ENCODE measurements at regions not wholly inside any gene's neighbourhood (a gene's known extent, or its start where the extent isn't known, plus 50 kb on each side); places are given as distances from the start of the nearest gene placed in this dataset.

DNA sequence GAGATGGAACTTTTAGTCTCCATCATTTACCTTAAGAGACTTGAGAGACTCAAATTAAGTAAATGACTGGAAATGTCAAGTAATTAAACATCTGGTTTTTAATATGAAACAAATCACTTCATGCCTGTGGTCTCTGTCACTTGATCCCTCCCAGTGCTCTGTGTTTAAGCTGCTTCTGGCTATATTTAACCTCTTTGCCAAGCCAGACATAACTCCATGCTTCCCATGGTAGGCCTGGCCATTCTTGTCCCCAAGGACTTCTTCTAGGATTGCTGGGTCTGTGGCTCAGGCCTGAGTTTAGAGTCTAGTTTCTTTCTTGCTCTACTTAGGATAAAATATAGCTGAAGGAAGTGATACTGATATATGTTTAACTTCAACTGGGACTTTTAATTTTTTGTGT, 1013.6 kb downstream of the FLRT2 start:
- DNase-seq = no peak

DNA sequence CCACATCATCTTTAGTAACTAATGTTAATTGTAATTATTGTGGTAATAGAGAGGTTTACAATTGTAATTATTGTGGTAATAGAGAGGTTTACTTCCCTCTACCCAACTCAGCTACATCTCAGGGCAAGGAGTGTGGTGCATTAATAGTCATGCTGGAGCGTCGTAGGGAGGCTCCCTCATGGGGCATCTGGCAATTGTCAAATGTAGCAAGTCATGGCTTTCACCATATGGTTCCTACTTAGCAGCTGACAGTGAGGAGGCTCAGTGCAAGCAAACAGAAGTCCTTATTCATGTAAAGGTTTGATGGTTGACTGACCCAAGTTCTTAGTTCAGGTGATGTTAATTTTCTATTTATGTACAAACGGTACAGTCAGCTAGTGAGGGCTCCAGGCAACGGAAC, 1012.0 kb downstream of the FLRT2 start:
- DNase-seq = no peak

DNA sequence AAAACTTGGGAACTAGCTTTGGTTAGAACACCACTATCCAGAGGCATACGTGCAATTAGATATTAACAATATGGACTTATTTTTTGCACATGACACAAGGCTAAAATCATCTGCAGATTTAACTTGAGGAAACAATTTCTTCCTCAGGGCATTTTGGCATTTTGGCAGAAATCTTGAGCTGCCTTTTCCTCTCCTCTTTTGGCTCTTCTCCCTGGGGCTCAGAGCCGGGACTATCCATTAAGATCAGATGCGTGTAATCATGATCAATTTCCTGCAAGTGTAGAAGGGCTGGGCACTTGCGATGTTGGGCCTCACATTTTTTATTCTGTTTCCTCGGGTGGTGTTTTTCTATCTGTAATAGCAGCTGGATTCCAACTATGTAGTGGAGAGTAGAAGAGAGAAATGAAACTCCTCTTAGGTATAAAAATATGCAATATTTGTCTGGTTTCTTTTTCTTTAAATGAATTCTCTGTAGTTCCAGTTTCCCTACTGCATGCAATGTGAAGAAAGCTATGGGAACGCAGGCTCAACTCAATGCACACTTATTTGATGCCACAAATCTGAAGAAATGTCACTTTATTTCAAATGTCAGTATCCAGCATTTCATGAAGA, 1010.8 kb downstream of the FLRT2 start:
- DNase-seq = no peak

DNA sequence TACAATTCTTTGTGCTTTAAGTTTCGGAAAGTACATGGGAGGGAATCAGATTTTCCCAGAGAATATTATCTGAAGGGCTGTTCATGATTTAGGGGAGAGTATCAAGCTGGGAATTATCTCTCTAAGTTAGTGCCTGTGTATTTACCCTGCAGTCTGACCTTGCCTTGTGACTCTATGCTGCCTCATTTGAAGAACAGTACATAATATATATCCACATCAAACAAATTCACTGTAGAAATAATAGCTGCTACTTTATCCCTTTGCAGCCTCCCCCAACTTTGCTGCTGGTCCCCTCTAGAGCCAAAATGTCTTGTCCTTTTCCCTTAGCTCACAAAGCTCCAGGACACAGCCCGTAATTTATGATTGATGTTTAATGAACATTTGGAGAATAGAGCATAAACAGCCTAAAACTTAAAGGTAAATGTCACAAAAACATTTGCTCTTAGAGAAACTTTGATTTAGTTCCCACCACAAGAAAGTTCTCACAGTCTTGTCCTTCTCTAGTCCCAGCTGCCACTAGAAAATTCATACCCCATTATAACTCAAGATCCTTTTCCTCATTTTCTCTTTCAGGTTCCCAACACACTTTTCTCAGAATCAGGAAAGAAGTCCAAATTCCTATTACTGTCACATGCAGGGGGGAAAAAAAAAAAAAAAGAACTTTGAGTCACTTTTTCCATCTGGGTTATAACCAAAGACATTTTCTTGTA, 1009.6 kb downstream of the FLRT2 start:
- no peak for DNase-seq

DNA sequence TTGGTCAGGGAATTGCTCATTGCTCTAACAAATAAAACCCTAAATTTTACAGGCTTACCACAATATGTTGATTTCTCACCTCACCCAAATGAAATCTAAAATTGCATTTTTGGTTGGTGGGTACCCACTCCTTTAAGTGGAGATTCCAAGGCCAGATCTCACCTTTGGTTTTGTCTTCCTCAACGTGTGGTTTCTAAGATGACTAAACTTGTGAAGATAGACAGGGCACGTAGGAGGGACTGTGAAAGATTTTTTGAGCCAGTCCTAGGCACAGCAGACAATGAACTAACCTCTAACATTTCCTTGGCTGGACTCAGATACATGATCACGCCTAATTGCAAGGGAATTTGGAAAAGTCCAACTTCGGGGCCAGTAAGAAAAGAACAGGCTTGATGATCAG, 1003.9 kb downstream of the FLRT2 start:
- DNase-seq = no peak

DNA sequence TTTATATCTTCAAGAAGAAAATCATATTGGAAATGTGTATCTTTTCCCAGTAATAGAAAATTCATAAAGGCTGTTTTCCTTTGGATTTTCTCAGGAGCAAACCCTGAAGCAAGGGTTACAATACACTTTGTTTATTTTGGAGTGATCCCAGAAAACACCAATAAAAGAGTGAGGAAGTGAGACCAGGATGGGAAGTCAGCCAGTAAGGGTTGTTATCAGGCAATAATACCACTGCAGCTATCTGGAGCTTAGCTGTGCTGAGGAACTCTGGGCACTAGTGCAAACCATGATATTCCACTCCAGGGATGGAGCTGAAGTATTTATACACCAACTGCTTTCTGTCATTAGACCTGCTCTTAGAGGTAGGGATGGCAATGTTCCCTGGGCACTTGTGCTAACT, 1002.3 kb downstream of the FLRT2 start:
- no peak for DNase-seq

DNA sequence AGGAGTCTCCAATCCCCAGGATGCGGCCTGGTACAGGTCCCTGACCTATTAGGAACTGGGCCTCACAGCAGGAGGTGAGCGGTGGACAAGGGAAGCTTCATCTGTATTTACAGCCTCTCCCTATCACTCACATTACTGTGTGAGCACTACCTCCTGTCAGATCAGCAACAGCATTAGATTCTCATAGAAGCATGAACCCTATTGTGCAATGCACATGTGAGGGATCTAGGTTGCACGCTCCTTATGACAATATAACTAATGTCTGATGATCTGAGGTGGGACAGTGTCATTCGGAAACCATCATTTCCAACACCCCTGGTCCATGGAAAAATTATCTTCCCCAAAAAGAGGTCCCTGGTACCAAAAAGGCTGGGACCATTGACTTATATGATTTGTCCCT, 1000.5 kb downstream of the FLRT2 start:
- DNase-seq = no peak

DNA sequence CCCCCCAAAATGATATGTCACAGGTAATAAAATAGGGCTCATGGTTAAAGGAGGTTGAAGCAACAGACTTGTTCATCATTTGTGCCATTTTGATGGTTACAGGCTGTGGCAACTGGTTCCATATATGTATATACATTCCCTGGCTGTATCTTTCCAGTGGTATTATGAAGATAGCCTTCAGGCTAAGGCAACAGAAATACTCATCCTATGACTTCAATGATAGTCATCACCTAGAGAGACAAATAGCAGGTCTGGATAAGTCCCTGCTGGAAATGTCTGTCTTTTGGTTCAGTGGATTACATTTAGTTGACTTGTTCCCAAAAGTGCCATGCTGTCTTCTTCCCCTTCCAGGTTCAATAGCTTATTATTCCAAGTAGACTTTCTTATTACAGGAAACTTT, 997.4 kb downstream of the FLRT2 start:
- DNase-seq = no peak

DNA sequence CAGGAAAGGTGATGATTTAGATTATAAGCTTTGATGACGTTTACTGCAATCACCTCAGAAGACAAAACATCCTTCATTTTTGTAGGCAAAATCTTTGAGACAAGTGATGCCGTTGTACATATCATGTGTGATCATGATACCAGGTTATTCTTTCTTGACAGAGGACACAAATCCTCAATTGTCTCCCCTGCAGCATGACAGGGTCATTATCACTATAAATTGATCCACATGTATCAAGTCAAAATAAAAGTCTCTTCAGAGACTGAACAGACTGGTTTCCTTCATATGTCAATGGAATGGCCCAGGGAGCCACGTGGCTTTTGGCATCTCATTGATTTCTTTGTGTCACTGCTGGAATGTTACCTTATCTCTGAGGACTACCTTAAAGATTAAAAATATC, 995.7 kb downstream of the FLRT2 start:
- no peak for DNase-seq

DNA sequence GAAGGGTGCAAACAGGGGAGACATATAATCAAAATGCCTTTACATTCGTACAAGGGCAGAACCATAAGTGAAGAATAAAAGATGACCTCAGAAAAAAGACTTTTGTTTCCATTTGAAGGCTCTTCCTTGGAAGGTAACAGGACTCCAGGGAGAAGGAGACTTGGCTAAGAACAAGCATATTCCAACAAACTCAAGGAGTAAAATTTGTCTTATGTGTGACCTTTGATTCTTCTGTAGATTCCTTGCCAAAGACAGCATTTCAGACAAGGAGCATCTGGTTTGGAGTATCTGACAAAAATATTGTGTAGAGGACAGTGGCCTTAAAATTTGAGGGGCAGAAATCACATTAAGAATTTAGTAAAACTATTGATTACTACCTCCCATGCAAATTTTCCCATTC, 991.9 kb downstream of the FLRT2 start:
- no peak for DNase-seq

DNA sequence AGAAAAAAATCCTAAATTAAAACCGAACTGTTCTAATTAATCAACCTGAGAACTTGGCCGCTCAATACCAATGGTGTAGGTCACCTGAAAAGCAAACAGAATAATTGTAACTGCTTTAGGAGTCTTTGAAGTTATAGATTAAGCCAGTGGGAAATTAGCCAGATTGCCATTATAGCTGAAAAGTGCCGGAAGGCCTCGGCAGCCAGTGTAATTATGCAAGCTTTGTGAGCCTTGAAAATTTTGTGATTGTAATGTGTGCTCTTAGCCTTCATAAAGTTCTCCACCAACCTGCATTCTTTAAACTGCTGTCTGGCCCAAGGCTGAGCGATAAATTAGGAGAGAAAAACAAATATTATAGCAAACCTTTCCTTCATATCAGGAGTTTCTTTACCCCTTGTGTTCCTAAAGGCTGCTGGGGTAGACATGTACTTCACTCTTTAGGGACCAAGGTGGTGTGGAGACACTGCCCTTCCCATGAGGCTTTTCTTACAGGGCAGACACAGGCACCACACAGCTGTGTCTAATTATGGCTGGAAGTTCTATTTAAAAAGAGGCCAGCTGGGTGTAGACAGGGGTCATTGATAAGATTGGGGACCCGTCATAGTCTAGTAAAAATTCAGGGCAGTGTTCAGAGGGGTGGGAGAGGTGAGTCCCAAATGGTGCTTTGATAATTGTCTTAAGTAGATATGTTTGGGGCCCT, 991.2 kb downstream of the FLRT2 start:
- no peak for DNase-seq

DNA sequence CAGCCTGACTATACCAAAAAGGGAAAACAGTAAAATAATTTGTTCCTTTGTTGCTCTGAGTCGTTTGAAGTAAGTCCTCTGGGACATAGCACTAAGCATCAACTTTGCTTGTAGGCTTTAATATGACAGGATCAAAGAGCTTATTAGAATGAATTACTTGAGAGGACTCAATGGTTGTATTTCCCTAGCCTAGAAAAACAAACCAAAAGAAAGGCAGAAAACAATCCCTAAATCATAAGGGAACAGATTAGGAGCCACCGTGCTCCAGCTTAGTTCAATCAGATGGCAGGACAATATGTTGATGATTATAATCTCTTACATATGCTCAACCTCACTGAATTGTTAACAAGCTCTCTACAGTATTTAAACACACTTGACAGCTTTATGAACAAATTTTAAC, 988.4 kb downstream of the FLRT2 start:
- no peak for DNase-seq

DNA sequence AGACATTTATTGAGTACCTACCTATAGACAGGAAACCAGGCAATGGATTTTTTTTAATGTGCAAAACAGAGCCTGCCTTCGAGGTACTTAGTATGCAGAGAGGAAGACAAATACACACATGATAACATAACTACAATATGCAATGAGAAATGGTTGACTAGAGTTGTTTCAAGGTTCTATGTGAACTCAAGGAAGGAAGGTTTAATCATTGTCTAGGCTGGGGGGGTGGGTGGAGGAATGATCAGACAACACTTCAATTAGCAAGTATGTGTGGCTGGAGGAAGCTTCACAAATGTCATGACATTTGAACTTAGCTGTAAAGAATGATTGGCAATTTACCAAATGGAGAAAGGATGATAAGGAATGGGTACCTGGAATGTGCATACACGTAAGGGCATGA, 985.3 kb downstream of the FLRT2 start:
- DNase-seq = no peak

DNA sequence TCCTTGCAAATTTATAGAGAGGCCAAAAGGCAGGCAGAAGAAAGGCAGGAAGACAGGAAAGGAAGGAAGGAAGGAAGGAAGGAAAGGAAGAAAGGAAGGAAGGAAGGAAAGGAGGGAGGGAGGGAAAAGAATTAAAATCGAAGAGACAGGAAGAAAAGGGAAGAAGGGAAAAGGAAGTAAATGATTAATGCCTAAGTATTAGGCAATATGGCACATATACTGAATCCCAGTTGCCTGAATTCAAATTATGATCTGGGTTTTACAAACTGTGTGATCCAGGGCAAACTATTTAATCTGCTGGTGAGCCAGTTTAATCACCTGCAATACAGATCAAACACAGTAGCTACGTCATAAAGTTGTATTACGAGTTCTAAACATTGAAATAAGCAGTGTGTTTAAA, 983.6 kb downstream of the FLRT2 start:
- no peak for DNase-seq

DNA sequence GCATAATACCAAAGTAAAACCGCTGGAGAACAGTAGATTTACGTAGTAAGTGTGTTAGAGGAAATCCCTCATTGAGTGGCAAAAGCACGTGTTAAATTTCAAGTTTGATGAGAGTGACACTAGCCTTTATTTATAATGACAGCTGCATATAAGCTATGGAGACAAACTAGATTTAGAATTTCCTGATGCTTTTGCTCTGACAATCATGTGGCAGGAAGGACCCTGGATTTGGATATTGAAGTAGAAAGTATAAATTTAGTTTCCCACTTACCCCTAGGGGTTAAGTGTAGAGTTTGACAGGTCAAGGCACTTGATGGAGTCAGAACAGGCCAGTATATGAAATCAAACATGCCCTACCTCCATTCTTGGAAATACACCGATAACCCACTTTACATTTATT, 983.1 kb downstream of the FLRT2 start:
- DNase-seq = no peak

DNA sequence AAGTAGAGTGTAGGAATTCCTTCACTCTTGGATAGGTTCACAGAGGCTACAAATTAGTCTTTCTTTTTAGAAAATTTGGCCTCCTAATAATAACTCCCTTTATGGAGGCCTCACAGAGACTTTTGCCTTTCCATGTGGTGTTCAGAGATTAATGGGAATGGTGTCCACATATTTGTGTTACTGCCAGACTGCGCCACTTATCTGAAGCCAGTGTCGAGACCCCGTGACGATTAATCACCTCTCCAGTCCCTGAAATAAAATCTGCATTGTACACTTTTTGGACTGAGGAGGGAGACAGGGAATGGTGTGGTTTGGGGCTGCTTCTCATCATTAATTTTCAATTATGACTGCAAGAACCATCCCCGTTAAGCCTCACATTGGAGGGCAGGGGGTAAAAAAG, 980.5 kb downstream of the FLRT2 start:
- no peak for DNase-seq

DNA sequence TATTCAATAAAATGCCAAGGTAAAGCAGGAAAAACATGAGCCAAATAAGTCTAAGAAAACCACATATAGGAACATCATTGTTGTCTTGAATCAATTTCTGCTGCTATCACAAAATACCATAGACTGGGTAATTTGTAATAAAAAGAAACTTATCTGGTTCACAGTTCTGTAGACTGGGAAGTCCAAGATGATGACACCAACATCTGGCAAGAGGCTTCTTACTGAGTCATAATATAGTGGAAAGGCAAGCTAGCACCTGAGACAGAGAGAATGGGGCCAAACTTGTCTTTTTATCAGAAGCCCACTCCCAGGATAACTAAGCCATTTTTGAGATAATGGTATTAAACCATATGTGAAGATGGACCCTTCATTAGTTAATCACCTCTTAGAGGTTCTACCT, 975.9 kb downstream of the FLRT2 start:
- DNase-seq = no peak

DNA sequence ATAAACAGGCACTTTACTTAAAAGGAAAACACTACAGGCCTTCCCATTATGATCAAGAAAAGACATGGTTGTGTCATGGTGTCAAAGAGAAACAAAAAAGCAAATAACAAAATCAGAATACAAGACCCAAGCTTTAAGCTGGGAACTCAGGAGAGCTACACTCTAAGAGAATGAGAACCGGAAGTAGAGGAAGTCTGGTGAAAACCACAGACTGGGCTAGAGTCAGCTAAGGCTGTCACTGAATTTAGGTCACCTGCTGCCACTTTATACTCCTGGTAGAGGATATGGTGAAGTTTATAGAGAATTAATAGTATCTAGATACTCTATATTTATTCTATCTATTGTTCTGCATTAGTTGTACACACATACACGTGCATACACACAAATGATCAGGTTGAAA, 971.7 kb downstream of the FLRT2 start:
- DNase-seq = no peak

DNA sequence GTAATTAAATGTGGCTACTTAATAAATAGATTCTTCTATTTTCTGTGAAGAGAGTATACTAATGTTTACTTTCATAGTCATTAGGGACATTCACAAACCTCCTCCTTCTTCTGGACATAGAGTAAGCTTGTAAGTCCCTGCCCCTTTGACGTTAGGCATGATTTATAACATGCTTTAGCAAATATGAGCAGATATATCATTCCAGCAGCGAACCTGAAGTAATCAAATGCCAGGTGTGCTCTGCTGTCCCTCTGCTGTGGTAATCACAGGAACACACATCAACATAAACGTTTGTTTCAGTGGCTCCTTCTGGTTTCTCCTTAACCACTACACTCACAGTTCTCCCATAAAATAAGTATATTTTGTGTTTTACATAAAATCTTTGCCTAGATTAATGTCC, 961.8 kb downstream of the FLRT2 start:
- no peak for DNase-seq

DNA sequence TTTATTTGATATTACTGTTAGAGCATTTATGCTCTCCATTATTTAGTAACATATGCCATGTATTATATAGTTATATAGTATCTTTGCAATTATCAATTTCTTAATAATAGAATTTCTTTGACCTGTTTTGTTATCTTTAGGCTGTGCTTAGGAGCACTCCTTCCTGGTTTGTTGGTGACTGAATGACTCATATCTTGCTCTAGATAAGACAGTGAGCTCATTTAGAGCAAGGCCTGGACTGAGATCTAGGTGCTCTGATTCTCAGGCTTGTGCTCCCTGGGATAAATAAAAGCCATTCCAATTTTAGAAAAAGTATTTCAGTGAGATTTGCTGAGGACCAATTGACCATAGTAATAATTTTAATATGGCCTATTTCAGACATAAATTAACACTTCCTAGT, 951.2 kb downstream of the FLRT2 start:
- DNase-seq = no peak

DNA sequence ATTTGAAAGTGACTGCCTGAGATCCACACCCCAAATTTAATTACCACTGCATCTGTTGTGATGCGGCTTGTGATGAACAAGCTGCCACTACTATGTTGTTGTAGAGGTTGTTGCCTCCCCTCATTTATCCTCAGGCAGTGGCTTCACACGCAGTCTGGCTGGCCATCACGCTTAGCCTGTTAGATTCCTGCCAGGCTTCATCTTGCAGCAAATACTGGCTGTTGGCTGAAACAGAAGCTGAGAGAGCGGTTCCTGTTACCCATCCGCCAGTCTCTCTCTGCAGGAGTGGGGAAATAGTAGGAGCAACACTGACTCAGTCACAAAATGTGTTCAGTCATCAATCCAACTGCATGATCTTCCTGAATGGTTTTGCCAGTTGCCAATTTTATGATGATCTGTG, 934.4 kb downstream of the FLRT2 start:
- DNase-seq = peak; percentile 19

DNA sequence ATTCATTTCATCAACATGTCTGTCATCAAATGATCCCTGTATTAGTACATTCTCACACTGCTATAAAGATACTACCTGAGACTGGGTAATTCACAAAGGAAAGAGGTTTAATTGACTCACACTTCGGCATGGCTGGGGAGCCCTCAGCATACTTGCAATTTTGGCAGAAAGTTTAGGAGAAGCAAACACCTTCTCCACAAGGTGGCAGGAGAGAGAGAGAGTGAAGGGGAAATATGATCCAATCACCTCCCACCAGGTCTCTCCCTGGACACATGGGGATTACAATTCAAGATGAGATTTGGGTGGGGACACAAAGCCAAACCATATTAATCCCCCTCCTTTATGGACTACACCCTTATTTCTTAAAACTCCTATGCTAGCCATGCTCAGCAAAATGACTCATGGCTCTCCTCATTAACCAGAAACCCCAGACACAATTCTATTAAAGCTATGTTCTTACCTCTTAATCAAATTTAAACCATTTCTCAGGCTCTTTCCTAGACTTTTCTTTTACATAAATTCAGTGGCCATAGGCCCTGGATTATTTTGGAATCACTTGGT, 932.3 kb downstream of the FLRT2 start:
- DNase-seq = no peak

DNA sequence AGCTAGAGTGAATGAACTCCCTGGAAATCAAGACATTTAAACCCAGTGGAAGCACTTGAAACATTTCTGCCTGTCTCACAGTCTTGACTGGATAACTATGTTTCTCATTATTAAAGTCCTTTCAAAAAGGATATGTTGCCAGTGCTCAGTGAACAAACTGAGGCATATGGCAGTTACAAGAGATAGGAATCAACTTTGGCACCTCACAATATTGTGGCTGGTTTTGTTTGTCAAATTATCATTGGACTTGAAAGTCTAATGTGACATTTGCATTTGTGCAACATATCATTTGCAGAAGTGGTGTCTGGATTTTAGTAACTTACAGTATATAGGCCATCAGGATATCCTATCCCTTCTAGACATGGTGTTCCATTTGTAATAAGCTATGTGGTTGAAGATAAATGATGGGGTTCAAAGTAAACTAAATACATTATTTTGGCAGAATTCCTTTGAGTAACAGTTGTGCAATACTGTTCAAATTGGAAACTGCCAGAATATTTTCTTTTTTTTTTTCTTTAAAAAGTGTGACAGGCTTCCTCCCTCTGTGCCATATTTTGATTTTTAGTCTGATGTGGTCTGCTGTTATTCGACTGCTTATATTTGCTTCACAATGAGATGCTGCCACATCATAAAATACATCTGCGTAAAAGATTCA, 927.7 kb downstream of the FLRT2 start:
- DNase-seq = no peak

DNA sequence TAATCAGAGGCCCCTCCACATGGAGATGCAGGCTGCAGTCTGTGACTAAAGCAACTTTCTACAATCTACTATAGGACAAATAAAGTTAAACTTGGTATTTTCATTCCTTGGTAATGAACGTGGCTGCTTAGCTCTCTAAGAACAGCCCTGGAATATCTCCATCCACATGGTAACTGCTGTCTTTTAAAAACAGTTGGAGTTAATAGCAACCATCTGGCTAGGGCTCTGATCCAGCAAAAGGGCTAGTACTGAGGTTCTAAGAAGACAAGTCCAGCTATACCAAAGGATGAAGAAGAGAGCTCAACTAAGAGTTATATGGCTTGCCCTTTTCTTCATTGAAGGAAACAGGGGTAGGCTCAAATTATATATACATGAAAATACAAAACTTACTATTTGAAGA, 920.1 kb downstream of the FLRT2 start:
- DNase-seq = peak; percentile 31
